ENCODE measurements at regions not wholly inside any gene's neighbourhood (a gene's known extent, or its start where the extent isn't known, plus 50 kb on each side); places are given as distances from the start of the nearest gene placed in this dataset.

- 47 to 51% methylated on average over 6 of the region's 6 CpGs for WGBS, 2 donors
- TF ChIP-seq, protein P1, sequence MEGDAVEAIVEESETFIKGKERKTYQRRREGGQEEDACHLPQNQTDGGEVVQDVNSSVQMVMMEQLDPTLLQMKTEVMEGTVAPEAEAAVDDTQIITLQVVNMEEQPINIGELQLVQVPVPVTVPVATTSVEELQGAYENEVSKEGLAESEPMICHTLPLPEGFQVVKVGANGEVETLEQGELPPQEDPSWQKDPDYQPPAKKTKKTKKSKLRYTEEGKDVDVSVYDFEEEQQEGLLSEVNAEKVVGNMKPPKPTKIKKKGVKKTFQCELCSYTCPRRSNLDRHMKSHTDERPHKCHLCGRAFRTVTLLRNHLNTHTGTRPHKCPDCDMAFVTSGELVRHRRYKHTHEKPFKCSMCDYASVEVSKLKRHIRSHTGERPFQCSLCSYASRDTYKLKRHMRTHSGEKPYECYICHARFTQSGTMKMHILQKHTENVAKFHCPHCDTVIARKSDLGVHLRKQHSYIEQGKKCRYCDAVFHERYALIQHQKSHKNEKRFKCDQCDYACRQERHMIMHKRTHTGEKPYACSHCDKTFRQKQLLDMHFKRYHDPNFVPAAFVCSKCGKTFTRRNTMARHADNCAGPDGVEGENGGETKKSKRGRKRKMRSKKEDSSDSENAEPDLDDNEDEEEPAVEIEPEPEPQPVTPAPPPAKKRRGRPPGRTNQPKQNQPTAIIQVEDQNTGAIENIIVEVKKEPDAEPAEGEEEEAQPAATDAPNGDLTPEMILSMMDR (IDR thresholded peaks at IDR 0.05), result no peak
- TF ChIP-seq POLR2A (IDR thresholded peaks at IDR 0.05), result no peak
- intact Hi-C loops (cut with DNase I; ENCODE audit: low total_unique reads), result no loop called here
- DNase-seq (ENCODE audit: low spot score in 2 of 2), result peak in 1 of 2 donors; percentile 43
- H3K4me3 ChIP-seq (ENCODE audit: low read depth, poor library complexity, severe bottlenecking), result no peak overlapping the region
These were observed 419.3 kb upstream of the ADAMTS16 start for GRCh38 chr5:4720831-4721230.

DNA sequence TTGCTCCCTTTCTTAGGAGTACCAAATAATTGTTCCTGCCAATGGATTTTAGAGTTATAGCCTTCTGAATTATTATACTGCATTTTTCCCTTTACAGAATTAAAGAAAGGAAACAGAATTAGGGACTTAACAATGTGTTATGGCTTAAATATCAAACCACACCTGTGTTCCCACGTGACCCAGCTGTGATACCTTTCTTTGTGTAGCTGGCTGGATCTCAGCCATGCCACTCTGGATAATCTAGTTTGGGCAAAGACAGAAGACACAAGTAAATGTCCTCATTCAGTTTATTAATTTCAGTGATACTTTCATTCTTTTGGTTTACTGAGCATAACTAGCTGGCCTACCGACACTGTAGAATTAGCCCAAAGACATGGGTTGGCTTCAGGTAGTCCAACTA, 417.2 kb upstream of the ADAMTS16 start:
- no peak for DNase-seq (ENCODE audit: low spot score in 2 of 2)
- WGBS, 2 donors, result 50 to 58% methylated on average over 2 of the region's 2 CpGs
- TF ChIP-seq, protein P1 (IDR thresholded peaks at IDR 0.05), result no peak
- no peak for TF ChIP-seq POLR2A (IDR thresholded peaks at IDR 0.05)
- no peak overlapping the region for H3K4me3 ChIP-seq (ENCODE audit: low read depth, poor library complexity, severe bottlenecking)
- intact Hi-C loops (cut with DNase I; ENCODE audit: low total_unique reads), result no loop called here

DNA sequence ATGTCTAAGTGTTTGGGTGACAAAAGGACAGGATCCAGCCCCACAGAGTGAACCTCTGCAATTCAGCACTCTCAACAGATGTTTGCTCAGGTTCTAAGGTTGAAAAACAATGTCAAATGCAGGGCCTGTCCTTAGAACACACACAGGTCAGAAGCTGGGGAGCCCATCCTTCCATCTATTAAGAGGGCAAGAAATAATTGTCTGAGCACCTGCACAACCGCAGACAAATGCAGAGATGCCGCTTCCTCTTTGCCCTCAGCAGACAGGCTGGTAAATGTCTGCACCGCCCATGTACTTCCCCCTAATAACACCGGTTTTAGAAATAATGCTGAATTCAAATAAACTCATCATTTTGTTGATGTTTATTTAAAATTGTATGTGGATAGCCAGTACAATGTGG, 414.5 kb upstream of the ADAMTS16 start:
- no peak for DNase-seq (ENCODE audit: low spot score in 2 of 2)
- WGBS, 2 donors, result 90 to 92% methylated on average over 4 of the region's 4 CpGs
- intact Hi-C loops (cut with DNase I; ENCODE audit: low total_unique reads), result no loop called here

DNA sequence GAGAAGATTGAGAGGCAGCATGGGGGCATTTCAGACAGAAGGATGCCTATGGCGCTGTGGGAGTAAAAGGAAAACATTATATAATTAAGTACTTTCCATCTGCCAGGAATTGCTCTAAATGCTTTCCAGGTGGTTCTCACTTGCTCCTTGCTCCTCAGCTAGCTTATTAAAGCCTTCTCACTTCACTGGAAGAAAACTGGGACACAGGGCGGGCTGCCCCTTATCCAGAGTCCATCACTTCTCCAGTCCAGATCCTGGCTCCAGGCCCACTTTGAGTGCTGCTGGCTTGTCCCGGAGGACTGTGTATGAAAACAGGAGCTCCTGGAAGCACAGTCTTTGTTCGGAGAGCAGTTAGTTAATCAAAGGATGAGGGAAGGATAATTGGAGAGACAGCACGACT, 409.9 kb upstream of the ADAMTS16 start:
- 54 to 55% methylated on average over 5 of the region's 5 CpGs for WGBS, 2 donors
- intact Hi-C loops (cut with DNase I; ENCODE audit: low total_unique reads), result no loop called here
- DNase-seq (ENCODE audit: low spot score in 2 of 2), result no peak
- no peak for TF ChIP-seq POLR2A (IDR thresholded peaks at IDR 0.05)
- TF ChIP-seq, protein P1 (IDR thresholded peaks at IDR 0.05), result no peak
- H3K4me3 ChIP-seq (ENCODE audit: low read depth, poor library complexity, severe bottlenecking), result no peak overlapping the region

More for the DNA sequence above, 414.5 kb upstream of the ADAMTS16 start:
- TF ChIP-seq, protein P1 (IDR thresholded peaks at IDR 0.05), result no peak
- no peak for TF ChIP-seq POLR2A (IDR thresholded peaks at IDR 0.05)
- H3K4me3 ChIP-seq (ENCODE audit: low read depth, poor library complexity, severe bottlenecking), result no peak overlapping the region

GRCh38 chr5:4734348-4734747, 405.8 kb upstream of the ADAMTS16 start:
- WGBS, 2 donors, result 60% methylated on average over 2 of the region's 2 CpGs
- no peak for DNase-seq (ENCODE audit: low spot score in 2 of 2)
- H3K4me3 ChIP-seq (ENCODE audit: low read depth, poor library complexity, severe bottlenecking), result no peak overlapping the region
- intact Hi-C loops (cut with DNase I; ENCODE audit: low total_unique reads), result no loop called here
- TF ChIP-seq, protein P1 (IDR thresholded peaks at IDR 0.05), result no peak
- TF ChIP-seq POLR2A (IDR thresholded peaks at IDR 0.05), result no peak

- TF ChIP-seq, protein P1 (IDR thresholded peaks at IDR 0.05), result no peak
- TF ChIP-seq POLR2A (IDR thresholded peaks at IDR 0.05), result no peak
- intact Hi-C loops (cut with DNase I; ENCODE audit: low total_unique reads), result no loop called here
- WGBS, 2 donors, result 47 to 48% methylated on average over 3 of the region's 3 CpGs
- no peak overlapping the region for H3K4me3 ChIP-seq (ENCODE audit: low read depth, poor library complexity, severe bottlenecking)
- DNase-seq (ENCODE audit: low spot score in 2 of 2), result no peak
These were observed 404.9 kb upstream of the ADAMTS16 start for GRCh38 chr5:4735261-4735660.
